ENCODE measurements at regions not wholly inside any gene's neighbourhood (a gene's known extent, or its start where the extent isn't known, plus 50 kb on each side); places are given as distances from the start of the nearest gene placed in this dataset.

DNA sequence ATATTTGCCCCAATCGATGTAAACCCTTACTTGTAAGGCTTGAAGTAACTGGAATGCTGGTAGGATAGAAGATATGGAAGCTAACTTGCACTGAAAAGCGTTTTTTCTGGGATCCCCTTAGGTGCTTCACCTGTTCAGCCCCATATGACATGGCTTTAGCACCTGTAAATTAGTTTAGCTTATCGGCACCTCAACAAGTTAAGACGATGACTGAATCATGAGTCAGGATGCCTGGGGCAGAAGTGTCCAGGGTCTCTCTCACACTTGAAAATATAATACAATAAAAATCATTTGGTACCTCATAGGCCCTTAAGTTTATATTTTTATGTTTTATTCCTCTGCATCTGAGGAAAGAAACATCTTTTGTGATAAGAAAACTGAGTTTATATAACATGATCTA, 409.2 kb upstream of the LRRC4C start:
- no peak for DNase-seq

DNA sequence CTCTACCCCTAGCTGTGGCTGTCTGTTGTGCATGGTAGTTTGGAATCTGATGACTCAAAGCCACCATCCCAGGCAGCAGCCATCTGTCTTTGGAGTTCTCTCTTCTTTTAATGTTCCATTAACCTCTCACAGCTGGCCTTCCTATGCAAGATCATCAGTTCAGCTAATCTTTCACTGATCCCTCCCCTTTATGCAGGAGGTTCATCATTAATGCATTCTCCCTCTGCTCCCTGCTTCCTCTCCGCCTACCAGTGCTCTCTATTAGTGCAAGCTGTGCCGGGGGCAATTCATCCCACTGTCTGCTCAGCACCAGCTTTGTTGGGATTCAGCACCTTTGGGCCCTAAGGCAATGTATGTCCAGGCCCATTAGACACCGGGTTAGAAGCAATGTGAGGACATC, 413.0 kb upstream of the LRRC4C start:
- DNase-seq, result no peak

GRCh38 chr11:41872870-41873269, 413.4 kb upstream of the LRRC4C start:
- DNase-seq, result no peak

DNA sequence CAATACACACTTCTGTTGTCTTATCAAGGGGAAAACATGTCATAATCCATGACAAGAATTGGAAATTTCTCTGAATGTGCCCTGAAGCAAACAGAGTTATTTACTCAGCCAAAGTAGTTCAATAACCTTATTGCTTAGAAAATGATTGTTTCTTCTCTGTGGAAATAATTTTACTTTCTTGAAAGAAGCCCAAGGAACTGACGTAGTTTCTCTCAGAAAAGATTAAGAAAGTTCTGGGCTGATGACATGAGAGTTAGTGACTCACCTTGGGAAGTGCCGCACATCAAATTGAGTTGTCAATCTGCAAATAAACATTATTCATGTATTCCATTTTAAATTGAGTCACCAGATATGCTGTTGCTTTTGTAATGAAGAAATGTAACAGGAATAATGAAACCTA, 418.6 kb upstream of the LRRC4C start:
- DNase-seq, result no peak

- no peak for DNase-seq
Measured at GRCh38 chr11:41879214-41879613, 419.8 kb upstream of the LRRC4C start.

DNA sequence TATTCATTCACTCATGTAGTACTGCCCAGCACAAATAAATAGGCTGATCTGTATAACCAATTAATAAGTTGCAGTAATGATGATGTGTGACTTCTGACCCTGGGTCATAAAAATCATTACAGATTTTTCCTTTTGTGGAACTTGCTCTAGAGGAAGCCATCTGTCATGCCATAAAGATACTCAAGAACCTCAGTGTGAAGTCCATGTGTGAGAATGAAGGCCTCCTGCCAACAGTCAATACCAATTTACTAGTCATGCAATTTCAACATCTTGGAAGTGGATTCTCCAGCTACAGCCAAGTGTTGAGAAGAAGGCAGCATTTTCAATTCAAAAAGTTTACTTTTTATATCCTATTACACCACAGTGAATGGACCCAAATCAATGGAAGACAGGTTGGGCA, 435.6 kb upstream of the LRRC4C start:
- no peak for DNase-seq

- DNase-seq, result no peak
Measured at GRCh38 chr11:41897991-41898390, 438.5 kb upstream of the LRRC4C start.

DNA sequence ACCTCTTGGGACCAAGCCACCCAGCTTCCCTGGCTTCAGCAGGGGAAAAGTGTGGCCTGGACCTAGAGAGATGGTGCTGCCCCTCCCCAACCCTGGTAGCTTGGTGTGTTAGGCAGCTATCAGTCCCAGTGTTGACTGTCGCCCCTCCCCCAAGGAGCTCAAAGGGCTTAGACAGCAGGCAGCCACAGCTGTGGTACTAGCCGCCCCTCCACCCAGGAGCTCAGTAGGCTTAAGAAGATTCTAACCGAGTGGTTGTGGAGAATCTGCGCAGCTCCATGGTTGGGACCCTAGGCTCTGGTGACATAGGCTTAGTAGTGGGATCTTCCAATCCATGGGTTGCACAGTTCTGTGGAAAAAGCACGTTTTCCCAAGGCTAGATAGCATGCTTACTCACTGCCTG, 458.4 kb upstream of the LRRC4C start:
- DNase-seq, result no peak

DNA sequence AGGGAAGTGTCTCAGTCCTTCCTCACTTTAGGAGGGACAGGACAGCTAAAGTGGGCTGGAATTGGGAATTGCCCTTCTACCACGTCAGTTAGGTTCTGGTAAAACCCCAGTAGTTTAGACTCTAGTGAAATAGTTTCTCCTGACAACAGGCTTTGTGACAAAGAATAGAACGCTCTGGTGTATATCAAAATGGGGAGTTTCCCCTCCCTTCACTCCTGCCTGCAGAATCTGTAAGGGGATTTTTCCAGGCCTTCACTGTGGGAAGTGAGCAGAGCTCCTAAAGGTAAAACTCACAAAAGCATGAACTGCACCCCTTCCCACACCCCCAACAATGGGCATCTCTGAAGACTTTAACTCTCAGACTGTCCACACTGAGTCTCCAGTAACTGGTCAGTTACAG, 460.9 kb upstream of the LRRC4C start:
- no peak for DNase-seq

DNA sequence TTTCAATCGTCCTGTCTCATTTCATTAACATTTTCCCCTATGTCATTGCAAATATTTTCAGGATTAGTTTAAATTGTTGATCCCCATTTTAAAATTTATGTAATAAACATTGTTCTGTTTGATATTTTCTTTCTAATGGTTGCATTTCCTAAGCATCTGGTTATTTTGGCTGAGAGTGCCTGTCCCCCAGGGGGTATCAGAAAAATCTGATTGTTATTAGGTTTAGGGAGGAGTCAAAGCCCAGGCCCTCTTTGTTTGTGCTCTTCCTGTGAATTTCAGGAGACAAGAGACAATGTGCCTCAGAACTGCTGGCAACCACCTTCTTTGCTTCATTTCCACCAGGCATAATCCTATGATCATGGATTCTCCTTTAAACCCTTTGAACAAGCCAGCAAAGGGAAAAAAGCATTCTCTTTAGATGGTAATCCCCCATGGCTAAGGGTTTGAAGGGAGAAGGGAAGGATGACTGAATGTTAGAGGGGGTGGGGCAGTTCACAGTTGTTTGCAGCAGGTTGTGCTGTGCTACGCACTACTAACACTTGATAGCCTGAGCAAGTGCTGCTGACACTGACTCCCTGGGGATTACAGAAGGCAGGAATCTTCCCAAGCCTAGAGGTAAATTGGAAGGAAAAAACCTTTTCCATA, 462.4 kb upstream of the LRRC4C start:
- DNase-seq, result no peak

GRCh38 chr11:41926339-41926738, 466.9 kb upstream of the LRRC4C start:
- no peak for DNase-seq

- no peak for DNase-seq
Measured at GRCh38 chr11:41935241-41935640, 475.8 kb upstream of the LRRC4C start.

- no peak for DNase-seq
Measured at GRCh38 chr11:41935795-41936194, 476.3 kb upstream of the LRRC4C start.

GRCh38 chr11:41943656-41944055, 484.2 kb upstream of the LRRC4C start:
- DNase-seq, result no peak

GRCh38 chr11:41947392-41947791, 487.9 kb upstream of the LRRC4C start:
- no peak for DNase-seq

DNA sequence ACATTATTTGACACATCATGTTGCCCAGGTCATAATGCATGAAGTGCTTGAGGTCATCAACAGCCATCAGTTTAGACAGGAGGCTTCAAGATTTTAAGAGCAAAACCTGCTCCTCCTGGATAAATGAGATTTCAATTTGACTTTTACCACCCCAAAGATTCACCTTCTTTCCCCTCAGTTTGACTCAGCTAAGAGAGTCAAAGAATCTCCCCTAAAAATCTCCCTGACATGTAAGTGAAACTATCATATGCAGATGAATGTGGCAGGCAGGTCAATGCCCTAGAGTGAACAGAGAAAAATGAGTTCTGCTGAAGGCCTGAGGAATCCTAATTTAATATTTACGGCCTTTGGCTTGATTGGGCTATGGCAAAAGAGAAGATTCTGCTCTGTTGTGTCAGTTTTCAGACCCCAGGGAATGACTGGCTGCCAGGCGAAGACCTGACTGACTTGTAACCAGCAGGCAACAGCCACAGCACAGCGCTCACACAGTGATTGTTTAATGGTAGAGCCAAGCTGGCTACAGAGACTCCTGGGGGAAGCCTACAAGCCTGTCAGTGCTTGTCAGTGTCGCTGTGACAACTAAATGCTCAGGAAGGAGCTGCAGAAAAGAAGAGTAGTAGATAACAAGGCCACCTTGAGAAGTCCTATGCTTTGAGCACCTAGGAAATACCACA, 491.2 kb upstream of the LRRC4C start:
- DNase-seq, result no peak

GRCh38 chr11:41954034-41954433, 494.6 kb upstream of the LRRC4C start:
- no peak for DNase-seq

DNA sequence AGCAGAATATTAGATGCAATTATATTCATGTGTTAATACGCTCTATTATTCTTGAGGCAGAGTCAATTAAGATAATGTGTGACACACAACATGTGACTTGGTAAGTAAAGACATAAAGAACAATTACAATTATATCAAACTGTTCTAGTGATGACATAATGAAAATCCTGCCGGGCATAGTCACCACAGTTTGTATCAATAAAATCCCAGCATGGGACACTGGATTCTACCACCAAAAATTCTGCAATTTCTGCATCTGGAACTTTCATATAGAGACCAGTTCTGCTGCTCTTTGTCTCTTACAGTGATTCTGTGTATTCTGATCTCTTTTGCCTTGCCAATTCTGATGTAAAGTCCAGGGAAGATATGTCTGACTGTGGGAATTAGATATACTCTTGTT, 495.6 kb upstream of the LRRC4C start:
- no peak for DNase-seq

DNA sequence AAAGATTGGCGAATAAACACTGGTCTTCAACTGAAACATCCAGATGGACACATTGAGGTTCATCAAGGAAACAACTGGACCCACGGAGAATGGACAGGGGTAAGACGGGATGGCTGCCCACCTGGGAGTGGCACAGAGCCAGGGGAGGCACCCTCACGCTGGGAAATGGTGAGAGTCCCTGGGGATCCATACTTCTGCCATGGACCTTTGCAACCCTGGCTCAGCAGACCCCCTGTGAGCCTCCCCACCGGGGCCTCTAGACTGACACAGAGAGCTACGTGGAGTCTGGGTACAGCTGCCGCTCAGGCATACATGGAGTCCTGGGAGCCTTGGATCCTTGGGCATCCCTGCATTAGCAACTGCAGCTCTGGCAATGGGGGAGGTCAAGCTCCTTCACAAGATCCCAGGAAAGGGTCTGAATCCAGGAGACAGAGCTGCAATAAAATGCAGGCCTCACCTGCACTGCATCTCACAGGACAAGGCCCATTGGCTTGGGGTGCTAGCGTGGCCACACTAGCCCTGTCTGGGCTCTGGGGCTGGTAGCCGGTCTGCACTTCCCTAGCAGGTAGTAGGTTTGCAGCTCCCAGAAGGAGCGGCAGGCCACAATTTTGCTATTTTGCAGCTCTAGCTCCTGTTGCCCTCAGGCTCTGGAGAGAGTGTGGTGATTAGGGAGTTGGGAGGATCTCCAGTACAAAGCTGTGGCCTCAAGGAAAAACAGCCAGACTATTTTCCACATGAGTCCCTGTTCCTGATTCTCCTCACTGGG, 496.4 kb upstream of the LRRC4C start:
- no peak for DNase-seq

DNA sequence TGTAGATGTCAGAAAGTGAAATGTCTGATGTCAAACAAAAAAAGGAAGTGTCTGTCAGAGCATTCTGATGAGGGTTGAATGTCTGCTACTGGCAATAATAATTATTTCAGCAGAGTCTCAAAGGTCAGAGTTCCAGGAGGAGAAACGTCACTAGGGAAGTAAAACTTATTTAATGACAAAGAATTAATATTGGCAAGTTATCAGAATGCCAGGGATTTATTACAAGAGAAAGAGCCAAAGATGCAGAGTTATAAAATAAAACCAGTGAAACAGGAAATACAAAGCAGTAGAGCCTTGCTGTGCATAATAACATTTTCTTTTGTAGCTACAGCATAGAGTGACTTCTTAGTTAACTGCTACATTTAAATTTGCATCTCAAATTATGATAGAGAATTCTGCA, 504.0 kb upstream of the LRRC4C start:
- DNase-seq, result no peak

GRCh38 chr11:41970681-41971080, 511.2 kb upstream of the LRRC4C start:
- DNase-seq, result no peak

DNA sequence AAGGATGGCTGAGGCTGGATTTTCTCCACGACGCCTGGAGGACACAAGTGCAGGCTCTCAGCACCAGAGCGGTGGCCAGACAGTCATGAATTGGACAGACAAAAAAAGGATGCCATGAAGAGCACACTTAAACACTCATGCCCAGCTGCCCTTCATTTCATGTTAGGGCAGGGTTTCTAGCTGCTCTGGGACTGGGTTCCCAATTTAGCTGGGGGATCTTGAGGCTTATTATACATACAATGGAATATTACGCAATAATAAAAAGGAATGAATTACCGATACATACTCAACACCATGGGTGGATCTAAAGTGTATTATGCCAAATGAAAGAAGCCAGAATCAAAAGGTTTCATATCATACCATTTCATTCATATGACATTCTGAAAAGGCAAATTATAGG, 512.1 kb upstream of the LRRC4C start:
- DNase-seq, result no peak

DNA sequence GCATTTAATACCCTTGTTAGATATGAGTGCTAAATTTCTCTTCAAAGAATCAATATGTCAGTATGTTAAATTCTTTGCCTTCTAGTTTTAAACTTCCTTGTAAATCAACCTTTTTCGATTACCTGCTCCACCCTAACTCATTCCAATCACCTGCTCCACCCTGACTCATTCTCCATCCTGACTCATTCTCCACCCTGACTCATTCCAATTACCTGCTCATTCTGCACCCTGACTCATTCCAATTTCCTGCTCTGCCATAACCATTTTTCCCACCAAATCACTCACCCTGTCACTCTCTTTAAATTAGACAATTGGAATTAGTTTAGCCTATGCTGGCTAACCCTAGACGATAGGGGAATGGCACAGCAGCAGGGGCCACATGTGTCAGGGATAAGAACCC, 519.5 kb upstream of the LRRC4C start:
- no peak for DNase-seq

DNA sequence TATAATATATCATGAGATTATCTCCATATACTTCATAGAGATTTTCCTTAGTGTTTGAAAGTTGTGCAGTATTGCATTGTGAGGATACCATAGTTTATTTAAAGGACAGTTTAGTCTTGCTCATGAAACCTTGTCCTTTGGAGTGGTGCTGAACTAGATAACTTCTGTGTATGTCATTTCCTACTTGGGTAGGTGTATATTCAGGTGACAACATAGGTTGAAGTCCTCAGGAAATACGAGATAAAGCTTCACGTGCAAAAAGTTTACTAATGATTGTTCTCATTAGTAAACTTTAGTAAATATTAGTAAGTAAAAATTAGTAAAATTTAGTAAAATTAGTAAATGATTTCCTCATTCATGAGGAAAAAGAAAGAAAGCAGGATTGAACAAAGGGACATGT, 521.3 kb upstream of the LRRC4C start:
- DNase-seq, result no peak

Measured in NCI-H1694 treated with DMSO at 0.1 percent for 48 hours (cell line).